Head of caudate nucleus (tissue), 42 donors: ENCODE measurements at regions not wholly inside any gene's neighbourhood (a gene's known extent, or its start where the extent isn't known, plus 50 kb on each side); places are given as distances from the start of the nearest gene placed in this dataset.
"Not testable (repeated sequence)": the region's sequence is repeated elsewhere in the genome, so short reads cannot be mapped to it uniquely, and the experiment has no call there.

Source experiments
- DNase-seq, 42 donors: peaks; one replicate each; pipeline versions ENCODE4 v3.0.0 to v3.0.0-alpha.2; 2020 to 2021; ENCODE audit warnings: mixed read lengths in 7 of 42
- intact Hi-C: fragments of 100-400 bp; cut with DNase I; formaldehyde crosslinking; loops from one replicate; pipeline ENCODE4 v1.15.0; 2022

GRCh38 chr5:38764937-38765391, 80.8 kb upstream of the OSMR start:
- DNase-seq: no peak
- intact Hi-C loops: no loop called here

DNA sequence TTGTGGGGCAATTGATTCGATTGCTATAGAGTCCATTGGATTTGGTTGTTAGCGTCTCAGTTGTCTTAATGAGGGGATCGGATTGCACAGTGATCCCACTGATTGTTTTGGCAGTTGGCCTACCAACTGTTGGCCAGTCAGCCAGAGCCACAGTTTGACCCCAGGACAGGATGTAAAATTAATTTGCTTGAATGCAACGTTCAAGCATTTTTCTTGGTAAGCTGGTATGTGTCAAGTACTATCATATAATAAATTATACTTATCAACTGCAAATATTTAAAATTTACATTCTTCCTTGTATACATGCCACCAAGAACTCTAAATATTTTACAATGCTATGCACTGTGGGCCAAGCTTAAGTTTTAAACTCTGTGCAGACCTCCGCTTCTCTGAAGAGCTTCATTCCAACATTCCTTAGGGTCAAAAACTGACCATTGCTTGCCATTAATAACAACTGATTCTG, 80.4 kb upstream of the OSMR start:
- intact Hi-C loops: no loop called here
- DNase-seq: no peak

- intact Hi-C loops: no loop called here
- DNase-seq: no peak
Observed at GRCh38 chr5:38766151-38766550, 79.7 kb upstream of the OSMR start.

DNA sequence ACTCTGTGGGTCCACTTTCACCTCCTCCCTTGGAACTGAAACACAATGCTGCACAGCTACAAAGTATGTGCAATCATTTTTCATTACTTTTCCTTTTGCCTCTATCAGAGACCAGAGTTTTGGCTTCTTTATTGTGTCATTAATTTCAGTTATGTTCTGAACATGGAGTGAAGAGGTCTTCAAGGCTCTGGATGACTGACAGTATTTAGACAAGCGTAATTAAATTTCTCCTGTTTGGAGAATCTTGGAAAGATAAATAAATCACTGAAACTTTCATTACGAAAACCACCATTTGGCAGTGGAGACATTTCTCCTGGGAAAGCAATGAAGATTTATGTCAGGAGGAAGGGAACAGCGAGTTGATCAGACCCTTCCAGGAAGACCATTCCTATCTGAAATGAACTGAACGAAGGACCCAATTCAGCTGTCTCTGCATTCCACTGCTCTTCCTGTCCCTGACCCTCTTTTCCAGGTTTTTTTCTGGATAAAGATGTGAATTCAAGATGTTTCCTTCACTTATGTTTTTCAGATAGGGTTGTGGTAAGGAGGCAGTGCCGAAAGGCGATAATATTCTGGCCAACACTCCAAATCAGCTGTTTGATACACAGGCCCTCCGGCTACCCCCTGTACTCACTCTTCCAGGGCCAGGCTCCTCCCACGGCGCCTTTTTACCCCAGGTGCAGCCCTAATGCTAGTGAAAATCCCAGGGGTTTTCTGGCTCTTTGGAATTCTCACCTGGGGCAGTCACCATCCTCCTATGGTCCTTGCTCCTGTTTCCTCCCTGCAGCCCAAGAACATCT, 77.2 kb upstream of the OSMR start:
- intact Hi-C loops: no loop called here
- DNase-seq: no peak

DNA sequence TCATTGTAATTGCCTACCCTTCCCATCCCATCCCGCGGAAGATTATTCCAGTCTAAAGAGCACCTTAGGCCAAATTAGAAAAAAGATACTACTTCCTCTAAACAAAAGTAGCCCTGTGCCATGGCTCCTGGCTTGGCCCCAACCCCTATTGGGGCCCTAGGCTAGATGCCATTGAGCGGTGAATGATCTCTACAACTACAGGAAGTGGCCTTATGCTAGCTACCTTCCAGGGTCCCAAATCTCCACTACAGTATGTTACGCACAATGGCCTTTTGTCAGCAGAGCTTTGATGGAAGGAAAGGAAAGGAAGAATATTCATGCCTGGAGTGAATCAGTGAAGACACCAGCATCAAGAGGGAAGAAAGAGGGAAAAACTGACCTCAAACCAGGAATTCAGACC, 73.3 kb upstream of the OSMR start:
- DNase-seq: no peak
- intact Hi-C loops: no loop called here

DNA sequence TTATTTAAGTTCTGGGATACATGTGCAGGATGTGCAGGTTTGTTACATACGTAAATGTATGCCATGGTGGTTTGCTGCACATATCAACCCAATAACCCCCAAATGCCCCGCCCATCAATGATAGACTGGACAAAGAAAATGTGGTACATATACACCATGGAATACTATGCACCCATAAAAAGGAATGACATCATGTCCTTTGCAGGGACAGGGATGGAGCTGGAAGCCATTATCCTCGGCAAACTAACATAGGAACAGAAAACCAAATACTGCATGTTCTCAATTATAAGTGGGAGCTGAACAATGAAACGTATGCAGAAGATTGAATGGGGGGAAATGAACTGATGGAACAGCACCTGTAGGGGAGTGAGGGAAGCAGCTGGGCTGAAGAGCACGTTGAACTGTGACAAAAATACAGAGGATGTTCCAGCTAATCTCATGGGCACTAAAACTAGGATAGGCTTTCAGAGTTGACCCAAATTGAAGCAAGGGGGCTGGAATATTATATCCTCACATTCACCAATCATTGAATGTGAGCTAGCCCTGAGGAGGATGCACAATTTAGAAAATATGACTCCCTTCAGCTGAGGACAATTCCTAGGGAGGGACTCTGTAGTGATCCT, 70.5 kb upstream of the OSMR start:
- DNase-seq: no peak
- intact Hi-C loops: no loop called here

DNA sequence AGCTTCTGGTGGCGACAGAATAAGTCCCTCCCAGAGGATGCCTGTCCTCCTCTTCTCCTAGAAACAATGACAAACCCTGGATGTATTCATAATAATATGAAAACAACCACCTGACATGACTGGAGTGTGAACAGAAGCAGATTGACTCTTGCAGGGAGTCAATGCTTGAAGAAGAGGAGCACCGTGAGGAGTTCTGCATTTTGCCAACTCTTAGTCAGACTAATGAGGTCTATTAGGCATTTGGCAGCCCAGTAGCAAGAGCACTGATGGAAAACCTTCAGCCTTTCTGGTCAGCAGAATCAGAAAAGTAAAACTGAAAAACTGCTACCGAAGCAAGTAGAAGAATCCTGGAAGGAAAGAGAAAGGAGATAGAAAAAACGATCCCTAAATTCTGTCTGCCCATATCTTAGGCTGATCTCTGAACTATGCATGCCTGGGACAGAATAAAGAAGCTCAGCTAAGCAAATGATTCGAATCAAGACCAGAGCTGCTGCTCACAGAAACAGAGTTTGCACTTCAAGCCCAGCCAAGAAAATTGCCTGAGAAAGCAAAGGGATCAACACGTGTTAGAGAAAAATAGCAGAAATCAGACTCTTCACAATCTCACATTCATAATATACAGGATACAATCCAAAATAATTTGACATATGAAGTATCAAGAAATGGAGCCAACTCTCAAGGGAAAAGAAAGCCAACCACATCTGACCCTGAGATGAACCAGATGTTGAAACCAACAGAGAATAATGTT, 69.5 kb upstream of the OSMR start:
- DNase-seq: no peak
- intact Hi-C loops: no loop called here

- DNase-seq: no peak
- intact Hi-C loops: no loop called here
Observed at GRCh38 chr5:38777111-38777510, 68.7 kb upstream of the OSMR start.

- DNase-seq: no peak
- intact Hi-C loops: no loop called here
Observed at GRCh38 chr5:38780316-38780715, 65.5 kb upstream of the OSMR start.

DNA sequence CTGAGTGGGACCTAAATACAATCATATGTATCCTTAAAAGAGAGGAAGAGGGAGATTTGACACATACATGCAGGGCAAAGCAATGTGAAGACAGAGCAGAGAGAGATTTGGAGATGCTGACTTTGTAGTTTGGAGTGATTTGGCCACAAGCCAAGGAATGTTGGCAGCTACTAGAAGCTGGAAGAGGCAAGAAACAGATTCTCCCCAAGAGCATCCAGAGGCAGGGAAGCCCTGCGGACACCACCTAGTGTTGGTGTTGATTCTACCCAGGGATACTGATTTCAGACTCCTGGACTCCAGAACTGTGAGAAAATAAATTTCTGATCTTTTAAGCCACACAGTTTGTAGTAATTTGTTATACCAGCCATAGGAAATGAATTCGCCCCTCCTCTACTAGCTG, 64.9 kb upstream of the OSMR start:
- DNase-seq: peak in 40 of 42 donors; percentile 7 to 89 (median 63)
- intact Hi-C loops: no loop called here

DNA sequence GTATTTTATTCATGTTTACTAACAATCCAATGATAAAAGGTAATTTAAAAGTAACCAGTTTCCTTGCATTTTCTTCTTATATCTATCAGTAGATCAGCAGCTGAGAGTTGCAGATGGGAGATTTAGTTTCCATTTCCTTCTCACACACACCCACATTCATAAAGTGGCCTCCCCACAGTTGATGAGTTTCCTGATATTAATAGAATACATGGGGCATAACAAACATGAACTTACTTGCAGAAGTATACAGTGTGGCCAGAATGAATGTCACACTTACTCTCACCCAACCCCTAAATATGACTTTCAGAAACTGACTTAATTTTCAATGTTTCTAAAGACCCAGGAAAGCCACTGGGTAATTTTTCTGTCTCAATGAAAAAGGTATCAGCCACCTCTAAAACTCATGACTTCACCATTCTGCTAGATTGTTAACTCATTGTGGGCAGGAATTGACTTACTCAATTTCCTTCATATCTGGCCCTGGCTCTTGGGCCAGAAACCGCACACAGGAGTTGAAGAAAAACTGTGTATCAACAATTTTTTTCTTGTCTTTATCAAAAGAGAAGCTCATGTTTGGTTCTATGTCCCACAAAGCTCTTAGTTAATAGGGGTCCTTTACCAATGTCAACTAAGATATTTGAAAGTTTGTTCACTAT, 63.5 kb upstream of the OSMR start:
- no peak for DNase-seq
- intact Hi-C loops: no loop called here

DNA sequence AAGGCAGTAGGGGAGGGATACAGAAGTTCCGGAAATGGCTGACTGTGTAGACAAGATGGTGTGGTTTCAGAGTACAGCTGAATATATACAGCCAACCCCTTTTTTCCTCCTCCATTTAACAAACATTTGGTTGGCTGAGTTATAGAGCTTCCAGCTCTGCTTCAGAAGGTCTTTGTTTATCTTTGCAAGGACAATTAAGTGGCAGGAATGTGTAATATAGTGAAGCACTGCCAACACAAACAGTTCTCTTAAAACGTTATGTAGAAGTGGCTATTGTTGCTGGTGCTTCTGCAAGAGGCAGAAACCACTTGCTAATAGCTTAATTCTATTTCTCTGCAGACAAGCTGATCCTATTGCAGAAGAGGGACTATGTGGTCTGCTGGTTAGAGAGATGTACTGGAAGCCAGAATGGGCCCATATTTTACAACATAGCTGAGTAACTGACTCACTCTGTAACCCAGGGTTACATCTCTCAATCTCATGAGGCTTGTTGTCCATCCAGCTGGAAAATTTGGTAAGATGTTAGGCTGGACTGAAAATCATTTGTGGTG, 62.7 kb upstream of the OSMR start:
- intact Hi-C loops: no loop called here
- DNase-seq: no peak

DNA sequence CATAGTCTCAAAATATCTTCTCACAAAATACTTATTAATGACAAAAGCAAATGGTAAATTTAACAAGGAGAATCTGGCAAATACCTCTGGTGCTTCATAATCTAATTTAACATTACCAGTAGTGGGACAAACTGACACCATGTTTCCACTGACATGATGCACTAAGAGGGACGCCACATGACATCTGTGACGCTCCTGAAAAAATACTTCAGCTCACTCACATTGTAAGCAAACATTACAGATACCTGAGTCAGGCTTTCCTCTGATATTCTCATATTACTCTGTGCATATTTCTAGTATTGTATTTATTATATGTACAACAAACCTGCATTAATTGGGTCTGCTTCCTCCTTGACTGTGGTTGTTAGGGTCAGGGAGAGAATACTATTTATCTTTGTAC, 56.7 kb upstream of the OSMR start:
- no peak for DNase-seq
- intact Hi-C loops: no loop called here

DNA sequence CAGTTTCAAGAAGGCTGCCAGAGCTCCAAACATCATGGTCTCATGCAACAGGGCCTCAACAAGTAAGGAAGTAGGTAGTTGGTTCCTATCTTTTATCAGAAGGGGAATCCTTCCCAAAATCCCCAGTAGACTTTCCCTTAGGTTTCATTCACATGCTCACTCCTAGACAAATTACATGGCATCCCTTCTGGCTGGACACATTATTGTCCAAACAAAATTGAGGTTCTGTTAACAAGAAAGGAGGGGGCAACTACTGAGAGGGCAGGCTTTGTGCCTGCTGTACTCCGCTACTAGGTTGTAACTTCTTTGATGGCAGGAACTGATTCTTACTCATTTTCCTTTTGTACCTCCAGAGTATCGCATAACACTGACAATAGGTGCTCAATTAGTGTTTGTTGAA, 56.0 kb upstream of the OSMR start:
- intact Hi-C loops: no loop called here
- no peak for DNase-seq

DNA sequence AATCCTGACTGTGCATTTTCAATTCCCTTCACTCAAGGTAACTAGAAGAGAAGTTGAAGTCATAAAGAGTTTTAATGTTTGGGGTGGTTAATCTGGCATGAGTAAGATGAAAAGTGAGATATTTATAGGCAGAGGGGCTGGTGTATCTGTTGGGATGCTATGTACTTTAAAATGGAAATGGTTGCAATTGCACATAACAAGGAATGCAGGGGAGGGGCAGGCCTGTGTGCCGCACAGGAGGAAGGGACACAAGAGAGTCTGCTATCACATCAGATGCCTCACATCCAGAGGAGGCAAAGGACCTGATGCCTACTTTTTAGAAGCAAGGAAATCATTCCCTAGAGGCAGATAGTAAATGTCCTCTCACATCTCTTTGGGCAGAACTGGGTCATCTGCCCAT, 55.5 kb upstream of the OSMR start:
- no peak for DNase-seq
- intact Hi-C loops: no loop called here

DNA sequence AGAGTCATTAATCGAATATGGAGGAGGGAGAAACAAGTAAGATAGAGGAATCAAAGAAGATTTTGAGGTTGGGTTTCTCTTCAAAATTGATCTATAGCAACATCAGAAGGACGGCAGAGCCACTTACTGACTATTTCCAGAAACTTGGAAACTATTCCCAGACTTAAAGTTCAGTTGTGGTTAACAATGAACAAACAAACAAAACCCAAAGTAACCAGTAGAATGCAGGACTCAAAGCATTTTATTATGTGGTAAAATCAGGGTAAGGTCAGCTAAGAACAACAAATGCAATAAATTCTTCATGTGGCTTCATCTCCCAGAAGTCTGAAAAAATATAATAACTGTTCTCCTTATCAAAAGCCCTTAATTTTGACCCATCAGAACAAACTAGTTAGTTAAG, 54.9 kb upstream of the OSMR start:
- intact Hi-C loops: no loop called here

DNA sequence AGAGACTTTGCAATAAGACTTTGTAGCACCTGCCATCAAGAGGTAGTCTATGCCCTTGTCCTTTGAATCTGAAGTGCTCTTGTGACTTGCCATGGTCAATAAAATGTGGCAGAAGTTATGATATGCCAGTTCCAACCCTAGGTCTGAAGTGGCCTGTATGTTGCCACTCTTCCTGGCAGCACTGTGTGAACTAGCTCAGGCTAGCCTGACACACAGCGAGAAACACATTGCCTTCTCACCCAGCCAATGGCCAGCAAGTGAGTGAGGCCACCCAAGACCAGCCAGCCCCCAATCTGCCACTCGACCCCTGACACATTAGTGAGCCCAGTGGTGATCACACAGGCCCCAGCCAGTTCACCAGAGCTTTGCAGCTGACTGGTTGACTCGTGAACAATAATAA, 52.7 kb upstream of the OSMR start:
- no peak for DNase-seq

More for the DNA sequence above, 54.9 kb upstream of the OSMR start:
- no peak for DNase-seq

GRCh38 chr5:38794037-38794436, 51.8 kb upstream of the OSMR start:
- DNase-seq, intact Hi-C loops: not testable (repeated sequence)

More for the DNA sequence above, 52.7 kb upstream of the OSMR start:
- intact Hi-C loops: no loop called here

GRCh38 chr5:38794986-38795385, 50.8 kb upstream of the OSMR start:
- intact Hi-C loops: no loop called here
- no peak for DNase-seq
